22Rv1 (cell line): ENCODE measurements at regions not wholly inside any gene's neighbourhood (a gene's known extent, or its start where the extent isn't known, plus 50 kb on each side); places are given as distances from the start of the nearest gene placed in this dataset.

Experiments
- ZFX ChIP-seq: fragments of 450-650 bp; IDR thresholded peaks from 2 replicates; pipeline ENCODE4 v1.6.1; 2017; ENCODE audit warnings: antibody characterized with exemption, borderline replicate concordance
- TF ChIP-seq, protein P1 (sequence below): fragments of 450-650 bp; IDR thresholded peaks from 2 replicates; pipeline ENCODE4 v1.5.1; 2017; ENCODE audit warnings: mild to moderate bottlenecking

DNA sequence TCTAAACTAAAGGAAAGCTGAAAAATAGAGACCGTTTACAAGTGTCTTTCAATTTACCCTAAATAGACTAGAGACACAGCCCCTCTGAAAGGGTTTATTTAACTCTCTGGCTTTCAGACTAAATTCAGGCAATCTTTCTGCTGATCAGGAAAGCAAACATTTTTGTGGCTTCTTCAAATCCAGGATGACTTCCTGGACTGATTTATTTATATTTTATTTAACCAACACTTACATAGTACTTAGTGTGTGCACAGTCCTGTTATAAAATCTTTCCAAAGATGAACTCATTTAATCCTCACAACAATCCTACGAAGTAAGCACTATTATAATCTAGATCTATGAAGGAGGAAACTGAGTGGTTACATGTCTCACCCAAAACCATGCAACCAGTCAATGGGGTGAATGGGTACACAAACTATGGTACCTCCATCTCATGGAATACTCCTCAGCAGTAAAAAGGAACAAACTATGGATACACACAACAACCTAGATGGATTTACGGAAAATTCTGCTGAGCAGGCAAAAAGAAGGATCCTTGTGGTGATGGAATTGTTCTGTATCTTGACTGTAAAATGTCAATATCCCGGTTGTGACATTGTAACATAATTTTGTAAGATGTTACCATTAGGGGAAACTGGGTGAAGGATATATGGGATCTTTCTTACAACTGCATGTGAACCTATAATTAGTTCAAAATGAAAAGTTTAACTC, 64.1 kb upstream of the MAMLD1 start:
- TF ChIP-seq, protein P1, sequence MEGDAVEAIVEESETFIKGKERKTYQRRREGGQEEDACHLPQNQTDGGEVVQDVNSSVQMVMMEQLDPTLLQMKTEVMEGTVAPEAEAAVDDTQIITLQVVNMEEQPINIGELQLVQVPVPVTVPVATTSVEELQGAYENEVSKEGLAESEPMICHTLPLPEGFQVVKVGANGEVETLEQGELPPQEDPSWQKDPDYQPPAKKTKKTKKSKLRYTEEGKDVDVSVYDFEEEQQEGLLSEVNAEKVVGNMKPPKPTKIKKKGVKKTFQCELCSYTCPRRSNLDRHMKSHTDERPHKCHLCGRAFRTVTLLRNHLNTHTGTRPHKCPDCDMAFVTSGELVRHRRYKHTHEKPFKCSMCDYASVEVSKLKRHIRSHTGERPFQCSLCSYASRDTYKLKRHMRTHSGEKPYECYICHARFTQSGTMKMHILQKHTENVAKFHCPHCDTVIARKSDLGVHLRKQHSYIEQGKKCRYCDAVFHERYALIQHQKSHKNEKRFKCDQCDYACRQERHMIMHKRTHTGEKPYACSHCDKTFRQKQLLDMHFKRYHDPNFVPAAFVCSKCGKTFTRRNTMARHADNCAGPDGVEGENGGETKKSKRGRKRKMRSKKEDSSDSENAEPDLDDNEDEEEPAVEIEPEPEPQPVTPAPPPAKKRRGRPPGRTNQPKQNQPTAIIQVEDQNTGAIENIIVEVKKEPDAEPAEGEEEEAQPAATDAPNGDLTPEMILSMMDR = no peak
- no peak for TF ChIP-seq ZFX
